ENCODE measurements at regions not wholly inside any gene's neighbourhood (a gene's known extent, or its start where the extent isn't known, plus 50 kb on each side); places are given as distances from the start of the nearest gene placed in this dataset.

- in situ Hi-C loops (cut with MboI; ENCODE audit: low sequenced_read_pairs, unreplicated experiment): no loop called here
- no peak for DNase-seq (ENCODE audit: low spot score)
- no peak for TF ChIP-seq CTCF (IDR thresholded peaks at IDR 0.05; ENCODE audit: borderline replicate concordance, control extremely low read depth, extremely low read depth, insufficient read depth, missing control alignments)
Measured at GRCh38 chr2:47236503-47237215, 60.3 kb upstream of the CALM2 start.

- TF ChIP-seq CTCF (IDR thresholded peaks at IDR 0.05; ENCODE audit: borderline replicate concordance, control extremely low read depth, extremely low read depth, insufficient read depth, missing control alignments): no peak
- in situ Hi-C loops (cut with MboI; ENCODE audit: low sequenced_read_pairs, unreplicated experiment): no loop called here
- no peak for DNase-seq (ENCODE audit: low spot score)
Measured at GRCh38 chr2:47235132-47235531, 58.8 kb upstream of the CALM2 start.

GRCh38 chr2:47234456-47234855, 58.1 kb upstream of the CALM2 start:
- TF ChIP-seq CTCF (IDR thresholded peaks at IDR 0.05; ENCODE audit: borderline replicate concordance, control extremely low read depth, extremely low read depth, insufficient read depth, missing control alignments): no peak
- in situ Hi-C loops (cut with MboI; ENCODE audit: low sequenced_read_pairs, unreplicated experiment): no loop called here

GRCh38 chr2:47232738-47233415, 56.6 kb upstream of the CALM2 start:
- no peak for TF ChIP-seq CTCF (IDR thresholded peaks at IDR 0.05; ENCODE audit: borderline replicate concordance, control extremely low read depth, extremely low read depth, insufficient read depth, missing control alignments)
- in situ Hi-C loops (cut with MboI; ENCODE audit: low sequenced_read_pairs, unreplicated experiment): no loop called here

More at GRCh38 chr2:47234456-47234855, 58.1 kb upstream of the CALM2 start:
- DNase-seq (ENCODE audit: low spot score): no peak

GRCh38 chr2:47230418-47230817, 54.1 kb upstream of the CALM2 start:
- no peak for DNase-seq (ENCODE audit: low spot score)
- in situ Hi-C loops (cut with MboI; ENCODE audit: low sequenced_read_pairs, unreplicated experiment): no loop called here

More at GRCh38 chr2:47232738-47233415, 56.6 kb upstream of the CALM2 start:
- no peak for DNase-seq (ENCODE audit: low spot score)

More at GRCh38 chr2:47230418-47230817, 54.1 kb upstream of the CALM2 start:
- no peak for TF ChIP-seq CTCF (IDR thresholded peaks at IDR 0.05; ENCODE audit: borderline replicate concordance, control extremely low read depth, extremely low read depth, insufficient read depth, missing control alignments)
